HUES48 (cell line): ENCODE measurements at regions not wholly inside any gene's neighbourhood (a gene's known extent, or its start where the extent isn't known, plus 50 kb on each side); places are given as distances from the start of the nearest gene placed in this dataset.
"Not testable (repeated sequence)": the region's sequence is repeated elsewhere in the genome, so short reads cannot be mapped to it uniquely, and the experiment has no call there.

Source experiments
- H3K27ac ChIP-seq: one replicate; pipeline ENCODE4 v1.7.0; 2013; ENCODE audit warnings: low read depth, low read length, inconsistent platforms
- H3K27me3 ChIP-seq: 2 replicates; pipeline ENCODE4 v1.6.1; 2013; ENCODE audit warnings: mild to moderate bottlenecking, low read length; ENCODE audit not compliant: control insufficient read depth, insufficient read depth
- H3K36me3 ChIP-seq: 2 replicates; pipeline ENCODE4 v1.6.1; 2013; ENCODE audit warnings: low read length; ENCODE audit not compliant: control insufficient read depth, insufficient read depth
- H3K4me1 ChIP-seq: 2 replicates; pipeline ENCODE4 v1.6.1; 2013; ENCODE audit warnings: mild to moderate bottlenecking, low read length; ENCODE audit not compliant: control insufficient read depth, insufficient read depth
- H3K4me3 ChIP-seq: 2 replicates; pipeline ENCODE4 v1.5.1; 2013; ENCODE audit warnings: mild to moderate bottlenecking, low read depth, low read length
- H3K9ac ChIP-seq: 2 replicates; pipeline ENCODE4 v1.6.1; 2013; ENCODE audit warnings: mild to moderate bottlenecking, low read depth, low read length, moderate library complexity
- H3K9me3 ChIP-seq: 2 replicates; pipeline ENCODE4 v1.6.1; 2013; ENCODE audit warnings: low read length; ENCODE audit not compliant: control insufficient read depth, insufficient read depth

DNA sequence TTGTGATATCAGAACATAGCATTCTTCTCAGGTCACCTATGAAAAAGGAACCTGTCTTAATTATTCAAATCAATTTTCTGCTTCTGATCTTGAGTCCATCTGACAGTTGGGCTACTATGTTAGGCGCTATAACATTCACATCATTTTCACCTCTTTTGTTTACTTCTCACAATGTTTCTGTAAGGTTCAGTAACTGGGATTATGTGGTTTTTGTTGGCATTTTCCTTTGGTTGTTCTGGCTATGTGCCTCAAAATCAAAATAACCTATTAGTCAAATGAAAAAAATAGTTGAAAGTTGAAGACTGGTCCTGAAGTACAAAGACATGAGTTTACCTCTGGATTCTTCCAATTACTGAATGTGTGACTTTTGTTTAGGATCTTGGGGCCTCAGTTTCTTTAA is 221.3 kb upstream of the SMIM30 start:
- Histone ChIP-seq H3K27me3 (no peaks in the 10 kb centered on the region), H3K9ac (no peak overlapping the region), H3K9me3 (no peaks in the 10 kb centered on the region; the same call in 1 of the 2 replicates), H3K4me3 (no peak overlapping the region), H3K36me3 (no peaks in the 10 kb centered on the region), H3K4me1 (no peaks in the 10 kb centered on the region), H3K27ac (no peak overlapping the region)

DNA sequence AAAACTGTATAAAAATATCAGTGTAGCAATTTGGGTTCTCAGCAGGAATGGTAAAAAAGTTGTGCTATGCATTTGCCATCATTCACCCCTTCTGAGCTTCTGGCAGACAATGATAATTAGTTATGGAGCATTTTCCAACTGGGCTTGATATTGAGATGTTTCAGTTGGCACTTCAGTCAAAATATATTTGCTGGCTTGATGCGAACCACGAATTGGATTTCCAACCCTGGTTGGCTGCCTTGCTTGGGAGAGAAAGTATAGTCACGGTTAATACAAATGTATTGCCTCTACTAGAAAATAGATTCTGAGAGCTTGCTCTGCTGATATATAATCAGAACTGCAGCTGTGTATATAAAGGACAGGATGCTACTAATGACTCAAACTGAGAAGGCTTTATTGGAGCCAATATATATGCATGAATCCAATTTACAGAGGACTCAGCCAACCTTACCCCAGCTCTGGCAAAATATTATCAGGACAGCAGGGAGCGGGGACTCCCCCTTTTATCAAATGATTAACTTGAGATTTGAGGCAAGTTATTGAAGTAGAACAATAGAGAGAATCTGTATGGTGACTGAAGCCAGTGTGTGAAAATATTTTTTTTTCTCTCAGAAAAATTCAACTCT is 219.8 kb upstream of the SMIM30 start:
- Histone ChIP-seq H3K27me3 (no peaks in the 10 kb centered on the region), H3K4me1 (no peaks in the 10 kb centered on the region), H3K9me3 (no peaks in the 10 kb centered on the region; the same call in 1 of the 2 replicates), H3K27ac (no peak overlapping the region), H3K4me3 (no peak overlapping the region), H3K9ac (no peak overlapping the region), H3K36me3 (no peaks in the 10 kb centered on the region)

- H3K4me3 ChIP-seq, H3K9me3 ChIP-seq, H3K27me3 ChIP-seq, H3K9ac ChIP-seq, H3K36me3 ChIP-seq, H3K4me1 ChIP-seq, H3K27ac ChIP-seq: not testable (repeated sequence)
Measured at GRCh38 chr7:113336838-113337237, 218.5 kb upstream of the SMIM30 start.

DNA sequence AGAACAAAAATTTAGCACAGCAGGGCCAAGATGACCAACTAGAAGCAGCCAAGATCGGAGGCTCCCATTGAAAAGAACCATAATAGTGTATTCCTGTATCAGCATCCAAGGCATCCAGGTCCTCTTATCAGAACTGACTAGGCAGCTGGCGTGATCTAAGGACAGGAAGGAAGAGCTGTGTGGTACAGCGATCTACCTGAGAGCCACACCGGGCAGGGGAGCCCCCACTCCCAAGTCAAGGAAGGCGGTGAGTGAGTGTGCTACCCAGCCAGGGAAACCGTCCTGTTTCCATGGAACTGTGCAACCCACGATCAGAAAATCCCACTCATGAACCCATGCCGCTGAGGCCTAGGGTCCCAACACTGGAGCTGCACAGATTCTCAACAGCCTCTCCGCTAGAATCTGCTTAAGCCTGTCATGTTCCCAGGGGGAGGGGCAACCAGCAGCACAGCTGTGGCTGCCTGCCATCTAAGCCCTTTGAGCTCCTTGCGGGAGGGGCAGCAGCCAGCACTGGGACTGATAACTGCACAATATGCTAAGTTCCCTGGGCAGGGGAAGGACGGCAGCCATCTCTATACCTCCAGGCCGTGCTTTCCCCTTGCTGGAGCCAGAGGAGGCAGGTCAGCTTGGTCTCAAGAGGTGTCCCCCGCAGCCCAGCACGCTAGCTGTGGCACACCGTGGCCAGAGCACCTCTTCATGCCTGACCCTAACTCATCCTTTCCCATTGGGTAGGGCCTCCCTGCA is 213.0 kb upstream of the SMIM30 start:
- H3K4me3 ChIP-seq, result no peak overlapping the region
- no peak overlapping the region for H3K27ac ChIP-seq
- H3K9me3 ChIP-seq, result no peaks in the 10 kb centered on the region
- no peaks in the 10 kb centered on the region for H3K36me3 ChIP-seq
- H3K4me1 ChIP-seq, result no peaks in the 10 kb centered on the region
- H3K9ac ChIP-seq, result no peak overlapping the region
- H3K27me3 ChIP-seq, result no peaks in the 10 kb centered on the region

DNA sequence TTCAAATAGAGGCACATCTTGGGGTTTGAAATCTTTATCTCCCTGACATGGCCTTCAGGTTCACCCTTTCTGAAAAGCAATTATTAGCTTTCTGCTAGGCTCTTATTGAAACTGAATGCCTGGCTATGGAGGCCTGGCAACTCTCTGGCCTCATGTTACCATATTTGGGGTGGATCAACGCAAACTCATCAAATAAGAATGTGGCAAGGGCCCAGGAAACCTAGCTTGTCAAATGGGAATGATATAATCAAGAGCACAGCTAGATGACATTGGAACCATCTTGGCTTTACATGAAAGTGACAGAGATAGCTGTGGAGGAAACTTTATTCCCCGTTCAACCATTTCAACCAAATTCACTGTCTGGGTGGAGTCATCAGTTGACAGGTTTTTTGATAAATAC is 202.8 kb upstream of the SMIM30 start:
- Histone ChIP-seq H3K27me3 (no peaks in the 10 kb centered on the region), H3K9ac (no peak overlapping the region), H3K4me3 (no peak overlapping the region), H3K27ac (no peak overlapping the region), H3K9me3 (no peaks in the 10 kb centered on the region), H3K4me1 (no peaks in the 10 kb centered on the region), H3K36me3 (no peaks in the 10 kb centered on the region)

- Histone ChIP-seq H3K27me3 (no peaks in the 10 kb centered on the region), H3K9me3 (no peaks in the 10 kb centered on the region), H3K4me3 (no peak overlapping the region), H3K9ac (no peak overlapping the region), H3K36me3 (no peaks in the 10 kb centered on the region), H3K27ac (no peak overlapping the region), H3K4me1 (no peaks in the 10 kb centered on the region)
Measured at GRCh38 chr7:113320419-113320818, 202.1 kb upstream of the SMIM30 start.

DNA sequence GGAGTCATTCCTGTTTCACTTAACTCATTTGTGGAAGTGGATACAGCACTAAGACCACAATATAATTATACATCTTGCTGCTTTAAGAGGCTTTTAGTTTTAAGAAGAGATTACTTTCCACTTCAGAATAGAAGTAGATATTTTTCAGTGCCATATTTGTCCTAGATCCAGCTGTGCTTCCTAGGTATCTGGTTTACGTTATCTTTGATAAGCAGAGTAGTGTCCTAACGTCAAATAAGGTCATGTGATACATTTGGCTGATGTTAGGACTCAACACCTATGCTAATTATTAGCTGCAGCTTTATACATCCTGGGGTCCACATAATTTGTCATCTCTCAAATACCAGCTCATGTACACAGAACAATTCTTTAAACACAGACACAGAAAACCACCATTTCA is 196.2 kb upstream of the SMIM30 start:
- H3K9me3 ChIP-seq, result no peaks in the 10 kb centered on the region
- H3K27ac ChIP-seq, result no peak overlapping the region
- no peaks in the 10 kb centered on the region for H3K36me3 ChIP-seq
- H3K4me3 ChIP-seq, result no peak overlapping the region
- no peaks in the 10 kb centered on the region for H3K27me3 ChIP-seq
- H3K4me1 ChIP-seq, result no peaks in the 10 kb centered on the region
- no peak overlapping the region for H3K9ac ChIP-seq

GRCh38 chr7:113308399-113308798 is 190.0 kb upstream of the SMIM30 start:
- no peak overlapping the region for H3K9ac ChIP-seq
- H3K27ac ChIP-seq, result no peak overlapping the region
- H3K36me3 ChIP-seq, result no peaks in the 10 kb centered on the region
- no peaks in the 10 kb centered on the region for H3K9me3 ChIP-seq
- H3K4me1 ChIP-seq, result no peaks in the 10 kb centered on the region
- H3K27me3 ChIP-seq, result no peaks in the 10 kb centered on the region
- H3K4me3 ChIP-seq, result no peak overlapping the region

DNA sequence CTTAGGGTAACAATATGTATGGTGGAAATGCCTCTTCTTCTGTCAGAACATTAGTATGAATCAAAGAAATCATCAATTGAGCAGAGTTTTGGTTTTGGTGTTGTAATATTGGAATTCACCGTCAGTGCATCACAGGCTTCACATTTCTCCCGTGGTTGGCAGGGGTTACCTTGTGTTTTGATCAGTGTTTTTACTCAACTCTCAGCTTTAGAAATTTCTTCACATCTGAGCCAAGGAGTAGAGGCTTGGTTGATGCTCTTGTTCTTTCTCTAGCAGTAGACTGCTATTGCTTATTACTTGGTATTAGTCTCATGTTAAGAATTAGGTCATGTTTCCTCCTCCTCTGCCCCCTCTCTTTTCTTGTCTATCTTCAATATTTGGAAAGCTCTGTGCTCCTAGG is 188.8 kb upstream of the SMIM30 start:
- no peaks in the 10 kb centered on the region for H3K27me3 ChIP-seq
- H3K4me1 ChIP-seq, result no peaks in the 10 kb centered on the region
- H3K27ac ChIP-seq, result no peak overlapping the region
- no peaks in the 10 kb centered on the region for H3K36me3 ChIP-seq
- no peaks in the 10 kb centered on the region for H3K9me3 ChIP-seq
- H3K4me3 ChIP-seq, result no peak overlapping the region
- no peak overlapping the region for H3K9ac ChIP-seq

- H3K4me3 ChIP-seq, result no peak overlapping the region
- H3K27ac ChIP-seq, result no peak overlapping the region
Measured at GRCh38 chr7:113306302-113306701, 187.9 kb upstream of the SMIM30 start.

GRCh38 chr7:113304104-113304503 is 185.8 kb upstream of the SMIM30 start:
- Histone ChIP-seq H3K36me3 (no peaks in the 10 kb centered on the region), H3K9ac (no peak overlapping the region), H3K27me3 (no peaks in the 10 kb centered on the region), H3K4me3 (no peak overlapping the region), H3K9me3 (no peaks in the 10 kb centered on the region), H3K4me1 (no peaks in the 10 kb centered on the region), H3K27ac (no peak overlapping the region)

More at GRCh38 chr7:113306302-113306701, 187.9 kb upstream of the SMIM30 start:
- no peaks in the 10 kb centered on the region for H3K4me1 ChIP-seq
- H3K9ac ChIP-seq, result no peak overlapping the region
- no peaks in the 10 kb centered on the region for H3K9me3 ChIP-seq
- no peaks in the 10 kb centered on the region for H3K27me3 ChIP-seq
- H3K36me3 ChIP-seq, result no peaks in the 10 kb centered on the region
